GM12878 (cell line): ENCODE measurements at regions not wholly inside any gene's neighbourhood (a gene's known extent, or its start where the extent isn't known, plus 50 kb on each side); places are given as distances from the start of the nearest gene placed in this dataset.

Experiments used
- ATAC-seq: fragments of 200-7000 bp; cut with Tn5 transposase; 3 replicates; pipeline ENCODE4 v1.9.1; 2020; ENCODE audit warnings: mild to moderate bottlenecking, moderate library complexity
- BruUV-seq: library from RNA; stranded (reverse); fragments of 400-500 nt; replicated peaks from 2 replicates; lab custom pipeline; 2021; lab: Mats Ljungman, UMichigan
- CTCF ChIA-PET: fragments of 300-600 bp; sonication (Branson Sonifier 250); formaldehyde crosslinking; extraction: SDS; loops from one replicate; lab custom pipeline; 2021; ENCODE audit warnings: inconsistent platforms; lab: Yijun Ruan, JAX
- POLR2A ChIA-PET: fragments of 350-600 bp; formaldehyde crosslinking; extraction: SDS; loops from one replicate; lab custom pipeline; 2021; ENCODE audit warnings: inconsistent platforms; lab: Charles Lee
- RAD21 ChIA-PET: fragments of 300-600 bp; sonication (Branson Sonifier 250); formaldehyde crosslinking; loops from one replicate; lab custom pipeline; 2023; ENCODE audit warnings: antibody characterized with exemption; ENCODE audit not compliant: unreplicated experiment; lab: Charles Lee
- SMC1A ChIA-PET: fragments of 300-600 bp; sonication (Branson Sonifier 250); formaldehyde crosslinking; loops from one replicate; lab custom pipeline; 2023; ENCODE audit not compliant: unreplicated experiment, uncharacterized antibody; lab: Charles Lee
- DNase-seq: peaks from one replicate; pipeline ENCODE4 v3.0.0-alpha.2; 2011; ENCODE audit warnings: low read depth, low spot score
- FAIRE-seq: peaks from 3 replicates; lab custom pipeline; 2011; peaks lifted over from hg19 to GRCh38; lab: Jason Lieb, UNC
- H2AFZ ChIP-seq: 2 replicates; pipeline ENCODE4 v1.6.0; 2011; ENCODE audit warnings: low read depth, low read length, control low read depth; ENCODE audit not compliant: control insufficient read depth
- H3K27ac ChIP-seq: 2 replicates; pipeline ENCODE4 v1.5.1; 2011; ENCODE audit warnings: control low read depth; ENCODE audit not compliant: control insufficient read depth, insufficient read depth
- H3K27me3 ChIP-seq, 2 experiments: replicated peaks in 1 of 2; 2 replicates each; pipeline versions ENCODE4 v1.6.0 to v1.6.1; 2011; ENCODE audit warnings: low read length in 1 of 2; ENCODE audit not compliant: control insufficient read depth in 2 of 2, insufficient read depth in 2 of 2
- H3K36me3 ChIP-seq, 2 experiments: 2 replicates each; pipeline ENCODE4 v1.5.1; 2011; ENCODE audit warnings: low read length in 1 of 2; ENCODE audit not compliant: control insufficient read depth in 2 of 2, insufficient read depth in 2 of 2
- H3K4me1 ChIP-seq: 2 replicates; pipeline ENCODE4 v1.6.1; 2011; ENCODE audit warnings: mild to moderate bottlenecking, low read length, moderate library complexity, mixed read lengths; ENCODE audit not compliant: control insufficient read depth, insufficient read depth
- H3K4me2 ChIP-seq: 2 replicates; pipeline ENCODE4 v1.6.0; 2011; ENCODE audit warnings: control low read depth; ENCODE audit not compliant: control insufficient read depth, insufficient read depth
- H3K4me3 ChIP-seq: fragments of 200-600 bp; sonication (generic); 2 replicates; pipeline ENCODE4 v1.5.1; 2016
- H3K79me2 ChIP-seq: 2 replicates; pipeline ENCODE4 v1.6.0; 2011; ENCODE audit warnings: low read length; ENCODE audit not compliant: control insufficient read depth, insufficient read depth
- H3K9ac ChIP-seq: 2 replicates; pipeline ENCODE4 v1.8.0; 2011; ENCODE audit warnings: low read length, control low read depth, mixed read lengths; ENCODE audit not compliant: control insufficient read depth, insufficient read depth
- H3K9me3 ChIP-seq: replicated peaks from 3 replicates; pipeline ENCODE4 v1.5.1; 2011; ENCODE audit warnings: mild to moderate bottlenecking, low read length; ENCODE audit not compliant: control insufficient read depth, insufficient read depth
- H4K20me1 ChIP-seq: 2 replicates; pipeline ENCODE4 v1.6.0; 2011; ENCODE audit not compliant: control insufficient read depth, insufficient read depth
- CHD4 ChIP-seq: fragments of 200-600 bp; sonication (generic); IDR thresholded peaks from 2 replicates; pipeline ENCODE4 v1.6.1; 2016; ENCODE audit warnings: mild to moderate bottlenecking
- CTCF ChIP-seq, 3 experiments: IDR thresholded peaks in 2 of 3; conservative IDR thresholded peaks in 1 of 3; 2 replicates each; pipeline ENCODE4 v1.5.1; 2011; ENCODE audit warnings: low read depth in 3 of 3, low read length in 3 of 3, mild to moderate bottlenecking in 3 of 3, control low read depth in 2 of 3, moderate library complexity in 2 of 3, inconsistent platforms in 1 of 3, mixed read lengths in 1 of 3; ENCODE audit not compliant: control insufficient read depth in 2 of 3, insufficient read depth in 1 of 3; ENCODE audit errors: extremely low read depth in 1 of 3
- HCFC1 ChIP-seq: fragments of 150-350 bp; IDR thresholded peaks from 2 replicates; pipeline ENCODE4 v1.6.1; 2014; ENCODE audit warnings: low read length
- HDAC6 ChIP-seq: fragments of 200-600 bp; sonication (generic); IDR thresholded peaks from one replicate; pipeline ENCODE4 v1.8.0; 2017; ENCODE audit warnings: antibody characterized with exemption; ENCODE audit not compliant: unreplicated experiment
- MAX ChIP-seq: IDR thresholded peaks from 2 replicates; pipeline ENCODE4 v1.6.1; 2012; ENCODE audit warnings: low read depth, low read length, improper control_type of control experiment
- NRF1 ChIP-seq: conservative IDR thresholded peaks from 2 replicates; pipeline ENCODE4 v1.6.1; 2011; ENCODE audit warnings: mild to moderate bottlenecking, low read depth, low read length, improper control_type of control experiment
- RB1 ChIP-seq: fragments of 450-650 bp; formaldehyde crosslinking; IDR thresholded peaks from 2 replicates; pipeline ENCODE4 v1.6.1; 2017; ENCODE audit warnings: mild to moderate bottlenecking, borderline replicate concordance
- SIN3A ChIP-seq: IDR thresholded peaks from 2 replicates; pipeline ENCODE4 v1.6.1; 2012; ENCODE audit warnings: low read depth, low read length, improper control_type of control experiment
- SRF ChIP-seq, 2 experiments: IDR thresholded peaks; 2 replicates each; pipeline ENCODE4 v1.6.1; 2011; ENCODE audit warnings: low read depth in 2 of 2, low read length in 2 of 2, mild to moderate bottlenecking in 1 of 2, moderate library complexity in 1 of 2
- ZNF622 ChIP-seq: fragments of 450-650 bp; IDR thresholded peaks from 2 replicates; pipeline ENCODE4 v1.6.1; 2017; ENCODE audit warnings: mild to moderate bottlenecking, inconsistent platforms
- WGBS: methylation state at CpG from one replicate; pipeline ENCODE4 v1.1.6; 2016; ENCODE audit warnings: low lambda C conversion rate; ENCODE audit not compliant: insufficient replicate concordance, insufficient coverage; ENCODE audit errors: missing lambda C conversion rate; 5-methylcytosine and 5-hydroxymethylcytosine counted together
- in situ Hi-C: fragments of 300-500 bp; cut with MboI; formaldehyde crosslinking; loops from 9 replicates; pipeline ENCODE4 v1.14.3; 2018; ENCODE audit warnings: mixed read lengths
- intact Hi-C: fragments of 100-400 bp; cut with micrococcal nuclease; formaldehyde crosslinking; loops from one replicate; pipeline ENCODE4 v1.14.2; 2022; ENCODE audit not compliant: unreplicated experiment
- TF ChIP-seq, protein P1 (sequence below): fragments of 150-350 bp; IDR thresholded peaks from 2 replicates; pipeline ENCODE4 v1.6.1; 2014; ENCODE audit warnings: mild to moderate bottlenecking, low read depth, low read length
- TF ChIP-seq, protein P2 (sequence below): IDR thresholded peaks from 2 replicates; pipeline ENCODE4 v1.6.1; 2012; ENCODE audit warnings: improper control_type of control experiment, low read depth, low read length; ENCODE audit not compliant: insufficient replicate concordance

DNA sequence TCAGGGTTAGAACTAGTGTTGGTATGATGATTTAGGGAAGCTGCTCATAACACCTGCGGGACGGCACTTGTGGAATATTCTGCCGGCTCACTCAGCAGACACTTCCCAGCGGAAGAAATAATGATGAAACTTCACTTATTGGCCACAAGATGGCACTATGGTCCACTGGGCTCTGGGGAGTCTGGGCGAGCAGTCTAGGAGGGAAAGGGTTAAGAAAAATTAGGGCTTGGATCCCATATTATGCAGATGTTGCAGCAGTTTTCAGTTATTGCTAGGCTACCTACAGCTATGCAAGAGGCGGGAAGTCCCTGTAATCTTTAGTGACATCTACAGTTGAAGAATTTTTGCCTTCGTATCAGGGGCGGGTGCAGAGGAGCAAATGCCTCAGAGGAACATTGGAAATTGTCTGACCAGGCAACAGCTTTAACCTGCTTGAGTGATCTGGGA, 238.7 kb upstream of the PRSS58 start:
- Histone ChIP-seq H3K36me3 (no peaks in the 10 kb centered on the region), H2AFZ (no peak overlapping the region), H4K20me1 (no peaks in the 10 kb centered on the region), H3K9me3 (no peaks in the 10 kb centered on the region), H3K4me3 (no peak overlapping the region), H3K27me3 (no peaks in the 10 kb centered on the region), H3K4me2 (no peak overlapping the region), H3K79me2 (no peaks in the 10 kb centered on the region), H3K9ac (no peak overlapping the region), H3K4me1 (no peaks in the 10 kb centered on the region), H3K27ac (no peak overlapping the region)
- in situ Hi-C loops: no loop called here
- ChIA-PET CTCF (interaction anchor here (1.0 to 8.7 kb wide), 11 partner anchors 10 to 365 kb away, joined by 3 to 120 read pairs (median 4); no protein-coding TSS in a partner anchor), POLR2A (no interaction called here), RAD21 (no interaction called here), SMC1A (interaction anchor here (1.3 to 1.4 kb wide), 2 partner anchors 14 to 38 kb away, joined by 4 to 6 read pairs; no protein-coding TSS in a partner anchor)
- BruUV-seq: no TSS peak
- intact Hi-C loops: no loop called here
- 3% methylated on average over 8 of the region's 8 CpGs for WGBS
- peak; percentile 90 for ATAC-seq
- FAIRE-seq: no peak
- no peak for DNase-seq
- TF ChIP-seq SRF (IDR thresholded peaks at IDR 0.05; ENCODE audit: low read depth in 2 of 2, low read length in 2 of 2) (no peak), SIN3A (no peak), CTCF (IDR thresholded peaks at IDR 0.05 in 2 of 3, conservative IDR thresholded peaks at IDR 0.05 in 1 of 3; ENCODE audit: control insufficient read depth in 2 of 3, extremely low read depth in 1 of 3, insufficient read depth in 1 of 3, low read depth in 3 of 3, low read length in 3 of 3) (peak; percentile 58 to 70 (median 67)), CHD4 (no peak), RB1 (0 out of 2 replicates have a peak, but pooled peaks have one; percentile 37), NRF1 (no peak), HCFC1 (no peak), HDAC6 (no peak), ZNF622 (no peak), MAX (no peak)
- TF ChIP-seq, protein P1, sequence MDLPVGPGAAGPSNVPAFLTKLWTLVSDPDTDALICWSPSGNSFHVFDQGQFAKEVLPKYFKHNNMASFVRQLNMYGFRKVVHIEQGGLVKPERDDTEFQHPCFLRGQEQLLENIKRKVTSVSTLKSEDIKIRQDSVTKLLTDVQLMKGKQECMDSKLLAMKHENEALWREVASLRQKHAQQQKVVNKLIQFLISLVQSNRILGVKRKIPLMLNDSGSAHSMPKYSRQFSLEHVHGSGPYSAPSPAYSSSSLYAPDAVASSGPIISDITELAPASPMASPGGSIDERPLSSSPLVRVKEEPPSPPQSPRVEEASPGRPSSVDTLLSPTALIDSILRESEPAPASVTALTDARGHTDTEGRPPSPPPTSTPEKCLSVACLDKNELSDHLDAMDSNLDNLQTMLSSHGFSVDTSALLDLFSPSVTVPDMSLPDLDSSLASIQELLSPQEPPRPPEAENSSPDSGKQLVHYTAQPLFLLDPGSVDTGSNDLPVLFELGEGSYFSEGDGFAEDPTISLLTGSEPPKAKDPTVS: no peak
- TF ChIP-seq, protein P2, sequence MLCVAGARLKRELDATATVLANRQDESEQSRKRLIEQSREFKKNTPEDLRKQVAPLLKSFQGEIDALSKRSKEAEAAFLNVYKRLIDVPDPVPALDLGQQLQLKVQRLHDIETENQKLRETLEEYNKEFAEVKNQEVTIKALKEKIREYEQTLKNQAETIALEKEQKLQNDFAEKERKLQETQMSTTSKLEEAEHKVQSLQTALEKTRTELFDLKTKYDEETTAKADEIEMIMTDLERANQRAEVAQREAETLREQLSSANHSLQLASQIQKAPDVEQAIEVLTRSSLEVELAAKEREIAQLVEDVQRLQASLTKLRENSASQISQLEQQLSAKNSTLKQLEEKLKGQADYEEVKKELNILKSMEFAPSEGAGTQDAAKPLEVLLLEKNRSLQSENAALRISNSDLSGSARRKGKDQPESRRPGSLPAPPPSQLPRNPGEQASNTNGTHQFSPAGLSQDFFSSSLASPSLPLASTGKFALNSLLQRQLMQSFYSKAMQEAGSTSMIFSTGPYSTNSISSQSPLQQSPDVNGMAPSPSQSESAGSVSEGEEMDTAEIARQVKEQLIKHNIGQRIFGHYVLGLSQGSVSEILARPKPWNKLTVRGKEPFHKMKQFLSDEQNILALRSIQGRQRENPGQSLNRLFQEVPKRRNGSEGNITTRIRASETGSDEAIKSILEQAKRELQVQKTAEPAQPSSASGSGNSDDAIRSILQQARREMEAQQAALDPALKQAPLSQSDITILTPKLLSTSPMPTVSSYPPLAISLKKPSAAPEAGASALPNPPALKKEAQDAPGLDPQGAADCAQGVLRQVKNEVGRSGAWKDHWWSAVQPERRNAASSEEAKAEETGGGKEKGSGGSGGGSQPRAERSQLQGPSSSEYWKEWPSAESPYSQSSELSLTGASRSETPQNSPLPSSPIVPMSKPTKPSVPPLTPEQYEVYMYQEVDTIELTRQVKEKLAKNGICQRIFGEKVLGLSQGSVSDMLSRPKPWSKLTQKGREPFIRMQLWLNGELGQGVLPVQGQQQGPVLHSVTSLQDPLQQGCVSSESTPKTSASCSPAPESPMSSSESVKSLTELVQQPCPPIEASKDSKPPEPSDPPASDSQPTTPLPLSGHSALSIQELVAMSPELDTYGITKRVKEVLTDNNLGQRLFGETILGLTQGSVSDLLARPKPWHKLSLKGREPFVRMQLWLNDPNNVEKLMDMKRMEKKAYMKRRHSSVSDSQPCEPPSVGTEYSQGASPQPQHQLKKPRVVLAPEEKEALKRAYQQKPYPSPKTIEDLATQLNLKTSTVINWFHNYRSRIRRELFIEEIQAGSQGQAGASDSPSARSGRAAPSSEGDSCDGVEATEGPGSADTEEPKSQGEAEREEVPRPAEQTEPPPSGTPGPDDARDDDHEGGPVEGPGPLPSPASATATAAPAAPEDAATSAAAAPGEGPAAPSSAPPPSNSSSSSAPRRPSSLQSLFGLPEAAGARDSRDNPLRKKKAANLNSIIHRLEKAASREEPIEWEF: no peak
